Gastrocnemius medialis (tissue), 4 donors: ENCODE measurements at regions not wholly inside any gene's neighbourhood (a gene's known extent, or its start where the extent isn't known, plus 50 kb on each side); places are given as distances from the start of the nearest gene placed in this dataset.
A peak's percentile ranks its signal among the peaks of the same experiment; 100 is the strongest.

ENCODE experiments used
- ATAC-seq, 2 donors: fragments of 150-250 bp; one replicate each; pipeline ENCODE4 v1.9.1; 2016
- DNase-seq, 2 donors: peaks; one replicate each; pipeline ENCODE4 v3.0.0-alpha.2; 2019
- H3K27ac ChIP-seq, 4 donors: fragments of 200-600 bp; sonication (generic); 1 replicate in 1 of 4; 2 replicates in 3 of 4; pipeline ENCODE4 v1.5.1; 2016 to 2018; ENCODE audit warnings: mild to moderate bottlenecking in 2 of 4, moderate library complexity in 1 of 4
- H3K27me3 ChIP-seq, 3 donors: fragments of 200-600 bp; sonication (generic) in 2 of 3; 1 replicate in 1 of 3; 2 replicates in 2 of 3; pipeline versions ENCODE4 v1.5.1 to v1.6.0; 2016 to 2019; ENCODE audit warnings: mild to moderate bottlenecking in 1 of 3, moderate library complexity in 1 of 3
- H3K36me3 ChIP-seq, 2 donors: fragments of 200-600 bp; sonication (generic) in 1 of 2; one replicate each; pipeline ENCODE4 v1.5.1; 2017 to 2018
- H3K4me1 ChIP-seq, 2 donors: fragments of 200-600 bp; sonication (generic) in 1 of 2; one replicate each; pipeline ENCODE4 v1.5.1; 2016 to 2017; ENCODE audit warnings: mild to moderate bottlenecking in 2 of 2
- H3K4me3 ChIP-seq, 4 donors: fragments of 200-600 bp; sonication (generic) in 3 of 4; 1 replicate in 1 of 4; 2 replicates in 3 of 4; pipeline ENCODE4 v1.5.1; 2016 to 2019; ENCODE audit warnings: mild to moderate bottlenecking in 2 of 4
- H3K9me3 ChIP-seq, 3 donors: fragments of 200-600 bp; sonication (generic) in 2 of 3; 1 replicate in 1 of 3; 2 replicates in 2 of 3; pipeline ENCODE4 v1.5.1; 2016 to 2019
- POLR2A ChIP-seq, 2 donors: fragments of 450-650 bp; IDR thresholded peaks; one replicate each; pipeline ENCODE4 v1.6.1; 2017; ENCODE audit warnings: antibody characterized with exemption in 2 of 2, mild to moderate bottlenecking in 2 of 2, moderate library complexity in 2 of 2
- in situ Hi-C, 4 donors: fragments of 200-750 bp; cut with MboI; loops; one replicate each; pipeline versions ENCODE4 v1.15.0 to v1.8.0; 2017; ENCODE audit warnings: low sequenced_read_pairs in 4 of 4
- intact Hi-C: fragments of 100-400 bp; cut with DNase I; formaldehyde crosslinking; loops from one replicate; pipeline ENCODE4 v1.15.1; 2023; ENCODE audit warnings: low total_unique reads
- TF ChIP-seq, protein P1 (sequence below), 5 experiments: fragments of 450-650 bp in 3 of 5; fragments of 200-600 bp in 2 of 5; sonication (generic) in 2 of 5; IDR thresholded peaks in 4 of 5; conservative IDR thresholded peaks in 1 of 5; 1 replicate in 4 of 5; 2 replicates in 1 of 5; pipeline ENCODE4 v1.5.1; 2016 to 2019; ENCODE audit warnings: antibody characterized with exemption in 5 of 5, mild to moderate bottlenecking in 3 of 5, moderate library complexity in 3 of 5

- in situ Hi-C loops (no loop called here), intact Hi-C loops (no loop called here)
- Histone ChIP-seq H3K27ac (no peak overlapping the region), H3K9me3 (no peaks in the 10 kb centered on the region), H3K4me1 (no peaks in the 10 kb centered on the region), H3K36me3 (peaks cover 0 to 31% of the 10 kb centered on the region in 2 donors), H3K4me3 (no peak overlapping the region), H3K27me3 (no peaks in the 10 kb centered on the region)
- DNase-seq, result no peak
- no peak for TF ChIP-seq POLR2A (IDR thresholded peaks at IDR 0.05)
- TF ChIP-seq, protein P1, sequence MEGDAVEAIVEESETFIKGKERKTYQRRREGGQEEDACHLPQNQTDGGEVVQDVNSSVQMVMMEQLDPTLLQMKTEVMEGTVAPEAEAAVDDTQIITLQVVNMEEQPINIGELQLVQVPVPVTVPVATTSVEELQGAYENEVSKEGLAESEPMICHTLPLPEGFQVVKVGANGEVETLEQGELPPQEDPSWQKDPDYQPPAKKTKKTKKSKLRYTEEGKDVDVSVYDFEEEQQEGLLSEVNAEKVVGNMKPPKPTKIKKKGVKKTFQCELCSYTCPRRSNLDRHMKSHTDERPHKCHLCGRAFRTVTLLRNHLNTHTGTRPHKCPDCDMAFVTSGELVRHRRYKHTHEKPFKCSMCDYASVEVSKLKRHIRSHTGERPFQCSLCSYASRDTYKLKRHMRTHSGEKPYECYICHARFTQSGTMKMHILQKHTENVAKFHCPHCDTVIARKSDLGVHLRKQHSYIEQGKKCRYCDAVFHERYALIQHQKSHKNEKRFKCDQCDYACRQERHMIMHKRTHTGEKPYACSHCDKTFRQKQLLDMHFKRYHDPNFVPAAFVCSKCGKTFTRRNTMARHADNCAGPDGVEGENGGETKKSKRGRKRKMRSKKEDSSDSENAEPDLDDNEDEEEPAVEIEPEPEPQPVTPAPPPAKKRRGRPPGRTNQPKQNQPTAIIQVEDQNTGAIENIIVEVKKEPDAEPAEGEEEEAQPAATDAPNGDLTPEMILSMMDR (IDR thresholded peaks at IDR 0.05 in 4 of 5, conservative IDR thresholded peaks at IDR 0.05 in 1 of 5), result no peak
- ATAC-seq, result no peak
Measured at GRCh38 chr3:124413393-124413792, 316.9 kb upstream of the UMPS start.

DNA sequence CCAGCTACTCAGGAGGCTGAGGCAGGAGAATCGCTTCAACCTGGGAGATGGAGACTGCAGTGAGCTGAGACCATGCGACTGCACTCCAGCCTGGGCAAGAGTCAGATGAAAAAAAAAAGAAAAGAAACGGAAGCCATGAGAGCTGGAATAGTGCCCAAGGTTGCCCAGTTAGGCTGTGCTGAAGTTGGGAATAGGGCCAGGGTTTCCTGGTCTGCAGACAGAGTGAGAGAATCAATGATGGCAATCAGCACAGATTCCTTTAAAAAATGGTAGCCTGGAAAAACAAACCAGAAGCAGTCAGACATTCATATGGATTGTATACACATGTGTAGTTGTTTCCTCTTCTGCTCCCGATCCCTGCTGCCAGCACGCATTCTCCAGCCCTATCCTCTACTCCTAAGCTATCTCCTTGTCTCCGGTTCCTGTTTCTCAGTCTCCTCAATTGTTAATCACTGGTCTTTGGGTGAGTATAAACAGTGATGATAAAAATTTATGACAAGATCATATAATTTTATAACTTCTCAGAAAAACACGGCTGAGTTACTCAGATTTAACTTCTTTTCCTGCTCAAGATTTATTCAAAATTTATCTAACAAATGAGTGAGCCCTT lies 316.2 kb upstream of the UMPS start:
- peaks cover 0 to 32% of the 10 kb centered on the region in 2 donors for H3K36me3 ChIP-seq
- H3K4me3 ChIP-seq, result no peak overlapping the region
- intact Hi-C loops, result no loop called here
- DNase-seq, result no peak
- no peak for ATAC-seq
- H3K9me3 ChIP-seq, result no peaks in the 10 kb centered on the region
- no peaks in the 10 kb centered on the region for H3K4me1 ChIP-seq
- H3K27me3 ChIP-seq, result no peaks in the 10 kb centered on the region
- H3K27ac ChIP-seq, result no peak overlapping the region
- in situ Hi-C loops, result no loop called here
- TF ChIP-seq POLR2A (IDR thresholded peaks at IDR 0.05), result no peak
- TF ChIP-seq, protein P1 (IDR thresholded peaks at IDR 0.05 in 4 of 5, conservative IDR thresholded peaks at IDR 0.05 in 1 of 5), result no peak

DNA sequence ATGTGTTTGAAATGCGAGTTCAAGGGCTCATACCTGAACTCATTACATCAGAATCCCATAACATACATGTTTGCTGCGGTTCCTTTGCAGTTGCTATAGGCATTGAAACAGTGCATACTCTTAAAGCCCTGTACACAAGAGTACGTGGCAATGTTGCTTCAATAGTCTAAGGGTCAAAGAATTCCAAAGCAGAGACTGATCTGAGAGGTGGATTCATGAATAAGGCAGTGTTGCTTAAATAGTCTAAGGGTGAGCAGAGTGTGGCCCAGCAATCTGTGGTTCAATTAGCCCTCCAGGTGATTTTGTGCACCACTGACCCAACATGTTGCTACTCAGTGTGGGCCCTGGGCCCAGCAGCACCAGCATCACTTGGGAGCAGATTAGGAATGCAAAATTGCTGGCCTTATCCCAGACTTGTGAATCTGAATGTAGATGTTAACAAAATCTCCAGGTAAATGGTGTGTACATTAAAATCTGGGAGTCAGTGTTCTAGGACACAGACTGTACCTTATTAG lies 314.7 kb upstream of the UMPS start:
- Histone ChIP-seq H3K36me3 (peaks cover 0 to 38% of the 10 kb centered on the region in 2 donors), H3K4me1 (peaks cover 0 to 7% of the 10 kb centered on the region in 2 donors), H3K4me3 (no peak overlapping the region), H3K9me3 (no peaks in the 10 kb centered on the region), H3K27me3 (no peaks in the 10 kb centered on the region), H3K27ac (no peak overlapping the region)
- no peak for ATAC-seq
- no peak for TF ChIP-seq POLR2A (IDR thresholded peaks at IDR 0.05)
- intact Hi-C loops, result no loop called here
- in situ Hi-C loops, result no loop called here
- DNase-seq, result no peak

- Histone ChIP-seq H3K9me3 (no peaks in the 10 kb centered on the region), H3K27me3 (no peaks in the 10 kb centered on the region), H3K36me3 (peaks cover 0 to 36% of the 10 kb centered on the region in 2 donors), H3K4me1 (peaks cover 0 to 7% of the 10 kb centered on the region in 2 donors), H3K4me3 (no peak overlapping the region), H3K27ac (no peak overlapping the region)
- intact Hi-C loops (no loop called here), in situ Hi-C loops (no loop called here)
- DNase-seq (no peak), ATAC-seq (no peak)
- TF ChIP-seq, protein P1 (IDR thresholded peaks at IDR 0.05 in 4 of 5, conservative IDR thresholded peaks at IDR 0.05 in 1 of 5), result no peak
- TF ChIP-seq POLR2A (IDR thresholded peaks at IDR 0.05), result no peak
Measured at GRCh38 chr3:124419303-124419702, 310.9 kb upstream of the UMPS start.

DNA sequence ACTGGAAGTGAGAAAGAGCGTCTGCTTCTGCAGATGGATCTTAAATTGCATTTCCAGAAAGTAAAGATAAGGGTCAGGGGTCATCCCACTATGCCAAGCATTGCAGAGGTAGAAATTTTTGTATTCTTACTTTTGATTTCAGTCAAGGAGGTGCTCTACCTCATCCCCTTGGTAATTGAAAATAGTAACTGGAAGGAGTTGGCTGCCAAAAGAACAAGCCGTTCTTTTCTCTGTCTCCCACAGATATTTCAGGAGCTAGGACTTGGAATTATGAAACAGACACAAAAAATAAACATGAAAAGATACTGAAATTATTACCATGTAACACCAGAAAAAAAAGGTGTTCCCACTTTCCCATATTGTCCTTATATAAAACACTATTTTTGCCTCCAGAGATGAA lies 309.9 kb upstream of the UMPS start:
- Histone ChIP-seq H3K4me3 (no peak overlapping the region), H3K4me1 (peaks cover 0 to 7% of the 10 kb centered on the region in 2 donors), H3K36me3 (peaks cover 0 to 25% of the 10 kb centered on the region in 2 donors), H3K9me3 (no peaks in the 10 kb centered on the region), H3K27me3 (no peaks in the 10 kb centered on the region), H3K27ac (no peak overlapping the region)
- peak in 1 of 2 donors; percentile 73 for ATAC-seq
- intact Hi-C loops (no loop called here), in situ Hi-C loops (no loop called here)
- no peak for DNase-seq
- no peak for TF ChIP-seq POLR2A (IDR thresholded peaks at IDR 0.05)
- TF ChIP-seq, protein P1 (IDR thresholded peaks at IDR 0.05 in 4 of 5, conservative IDR thresholded peaks at IDR 0.05 in 1 of 5), result no peak
